Astrocyte of the cerebellum (primary cell): ENCODE measurements at regions not wholly inside any gene's neighbourhood (a gene's known extent, or its start where the extent isn't known, plus 50 kb on each side); places are given as distances from the start of the nearest gene placed in this dataset.
"Not testable (repeated sequence)": the region's sequence is repeated elsewhere in the genome, so short reads cannot be mapped to it uniquely, and the experiment has no call there.

Source experiments
- DNase-seq: peaks from one replicate; pipeline ENCODE4 v3.0.0-alpha.2; 2011; ENCODE audit warnings: low read depth
- H3K4me3 ChIP-seq: 2 replicates; pipeline ENCODE4 v1.5.1; 2011; ENCODE audit warnings: mild to moderate bottlenecking, low read depth, low read length, moderate library complexity
- in situ Hi-C: cut with HindIII; loops from 2 replicates; pipeline ENCODE4 v1.10.0; 2017; ENCODE audit warnings: low sequenced_read_pairs
- TF ChIP-seq, protein P1 (sequence below): IDR thresholded peaks from 2 replicates; pipeline ENCODE4 v1.5.1; 2012; ENCODE audit warnings: low read length, low read depth, moderate library complexity, mild to moderate bottlenecking; ENCODE audit errors: missing control alignments

DNA sequence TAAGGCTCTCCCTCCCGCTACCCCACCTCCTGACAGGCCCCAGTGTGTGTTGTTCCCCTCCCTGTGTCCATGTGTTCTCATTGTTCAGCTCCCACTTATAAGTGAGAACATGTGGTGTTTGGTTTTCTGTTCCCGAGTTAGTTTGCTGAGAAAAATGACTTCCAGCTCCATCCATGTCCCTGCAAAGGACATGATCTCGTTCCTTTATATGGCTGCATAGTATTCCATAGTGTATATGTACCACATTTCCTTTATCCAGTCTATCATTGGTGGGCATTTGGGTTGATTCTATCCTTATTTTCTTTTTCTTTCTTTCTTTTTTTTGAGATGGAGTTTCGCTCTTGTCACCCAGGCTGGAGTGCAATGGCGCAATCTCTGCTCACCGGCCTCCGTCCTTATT lies 57.8 kb upstream of the RASSF3 start:
- DNase-seq, H3K4me3 ChIP-seq, in situ Hi-C loops: not testable (repeated sequence)

DNA sequence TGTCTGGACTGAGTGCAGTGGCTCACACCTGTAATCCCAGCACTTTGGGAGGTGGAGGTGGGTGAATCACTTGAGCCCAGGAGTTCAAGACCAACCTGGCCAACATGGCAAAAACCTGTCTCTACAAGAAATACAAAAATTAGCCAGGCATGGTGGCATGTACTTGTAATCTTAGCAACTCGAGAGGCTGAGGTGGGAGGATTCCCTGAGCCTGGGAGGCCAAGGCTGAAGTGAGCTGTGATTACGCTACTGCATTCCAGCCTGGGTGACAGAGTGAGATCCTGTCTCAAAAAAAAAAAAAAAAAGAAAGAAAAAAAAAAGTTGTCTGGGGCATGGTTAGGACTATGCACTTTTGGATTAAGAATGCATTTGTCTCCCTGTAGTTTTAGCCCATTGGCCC lies 56.6 kb upstream of the RASSF3 start:
- in situ Hi-C loops, DNase-seq: not testable (repeated sequence)

DNA sequence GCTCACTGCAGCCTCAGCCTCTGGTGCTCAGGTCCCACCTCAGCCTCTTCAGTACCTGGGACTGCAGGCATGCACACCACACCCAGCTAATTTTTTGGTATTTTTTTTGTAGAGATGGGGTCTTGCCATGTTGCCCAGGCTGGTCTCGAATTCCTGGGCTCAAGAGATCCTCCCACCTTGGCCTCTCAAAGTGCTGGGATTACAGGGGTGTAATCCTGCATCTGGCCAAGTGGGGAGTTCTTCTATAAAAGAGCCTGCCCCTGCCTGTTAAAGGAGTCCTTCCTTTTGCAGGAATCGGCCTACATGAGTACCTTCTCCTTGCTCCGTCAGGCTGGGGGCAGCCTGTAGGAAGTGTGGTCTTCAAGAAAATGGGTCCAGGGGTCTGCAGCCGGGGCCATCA lies 54.1 kb upstream of the RASSF3 start:
- in situ Hi-C loops = no loop called here
- DNase-seq = no peak
- TF ChIP-seq, protein P1, sequence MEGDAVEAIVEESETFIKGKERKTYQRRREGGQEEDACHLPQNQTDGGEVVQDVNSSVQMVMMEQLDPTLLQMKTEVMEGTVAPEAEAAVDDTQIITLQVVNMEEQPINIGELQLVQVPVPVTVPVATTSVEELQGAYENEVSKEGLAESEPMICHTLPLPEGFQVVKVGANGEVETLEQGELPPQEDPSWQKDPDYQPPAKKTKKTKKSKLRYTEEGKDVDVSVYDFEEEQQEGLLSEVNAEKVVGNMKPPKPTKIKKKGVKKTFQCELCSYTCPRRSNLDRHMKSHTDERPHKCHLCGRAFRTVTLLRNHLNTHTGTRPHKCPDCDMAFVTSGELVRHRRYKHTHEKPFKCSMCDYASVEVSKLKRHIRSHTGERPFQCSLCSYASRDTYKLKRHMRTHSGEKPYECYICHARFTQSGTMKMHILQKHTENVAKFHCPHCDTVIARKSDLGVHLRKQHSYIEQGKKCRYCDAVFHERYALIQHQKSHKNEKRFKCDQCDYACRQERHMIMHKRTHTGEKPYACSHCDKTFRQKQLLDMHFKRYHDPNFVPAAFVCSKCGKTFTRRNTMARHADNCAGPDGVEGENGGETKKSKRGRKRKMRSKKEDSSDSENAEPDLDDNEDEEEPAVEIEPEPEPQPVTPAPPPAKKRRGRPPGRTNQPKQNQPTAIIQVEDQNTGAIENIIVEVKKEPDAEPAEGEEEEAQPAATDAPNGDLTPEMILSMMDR = no peak
- H3K4me3 ChIP-seq = no peak overlapping the region

More for the DNA sequence above, 56.6 kb upstream of the RASSF3 start:
- not testable (repeated sequence) for H3K4me3 ChIP-seq

DNA sequence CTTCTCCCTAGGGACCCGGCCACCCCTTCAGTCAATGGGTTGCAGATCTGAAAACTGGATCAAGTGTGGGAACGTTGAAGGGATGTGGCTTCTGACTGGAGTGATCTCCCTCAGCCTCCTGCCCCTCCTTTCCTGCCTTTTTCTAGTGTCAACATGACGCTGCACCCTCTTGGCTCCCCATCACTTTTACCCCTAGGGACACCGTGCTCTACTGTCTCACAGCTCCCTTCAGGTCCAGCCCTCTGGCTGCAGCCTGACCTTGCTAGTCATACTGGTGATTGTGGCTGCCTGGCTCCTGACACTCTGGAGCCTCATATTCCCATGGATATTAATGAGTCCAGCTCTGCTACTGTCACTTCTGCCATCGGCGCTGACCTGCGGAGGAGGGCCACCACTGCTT lies 51.5 kb upstream of the RASSF3 start:
- no peak overlapping the region for H3K4me3 ChIP-seq
- no peak for DNase-seq
- in situ Hi-C loops = no loop called here
- TF ChIP-seq, protein P1 = no peak

DNA sequence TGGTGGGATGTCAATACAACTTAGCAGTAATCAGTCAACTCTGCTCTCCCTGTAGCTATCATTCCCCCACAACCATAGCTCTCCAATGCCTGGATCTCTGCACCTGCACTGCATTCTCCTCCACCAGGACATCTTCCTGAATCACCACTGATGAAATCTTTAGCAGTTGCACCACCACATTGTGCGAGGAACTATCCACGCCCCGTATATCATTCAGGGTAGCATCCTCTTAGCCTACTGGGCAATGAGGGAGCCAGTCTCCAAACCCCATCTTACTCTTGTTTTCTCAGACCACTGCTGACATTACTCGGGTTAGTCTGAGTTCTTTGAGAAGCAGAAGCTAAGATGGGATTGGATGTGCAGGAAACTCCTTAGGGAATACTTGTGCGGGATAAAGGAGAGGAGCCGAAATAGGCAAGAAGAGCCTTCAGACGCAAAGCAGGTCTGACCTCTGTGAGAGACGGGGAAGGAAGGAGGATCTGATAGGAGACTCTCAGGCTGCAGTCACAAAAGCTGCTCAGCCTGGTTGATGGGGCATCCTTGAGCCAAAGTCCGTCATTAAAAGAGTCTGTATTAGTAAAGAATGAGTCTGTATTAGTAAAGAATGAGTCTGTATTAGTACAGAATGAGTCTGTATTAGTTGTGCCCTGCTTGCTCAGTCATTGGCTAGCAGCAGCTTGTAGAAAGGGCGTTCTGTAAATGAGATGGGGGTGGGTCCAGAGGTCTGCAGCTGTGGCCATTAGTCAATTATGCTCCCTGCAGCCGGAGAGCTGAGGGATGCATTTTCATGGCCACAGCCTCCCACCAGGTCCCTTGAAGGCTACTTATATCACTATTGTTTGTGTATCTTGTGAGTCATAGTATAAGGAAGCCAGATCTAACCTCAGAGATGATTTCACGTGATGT lies 49.6 kb upstream of the RASSF3 start:
- H3K4me3 ChIP-seq = no peak overlapping the region
- in situ Hi-C loops = no loop called here

More for the DNA sequence above, 49.6 kb upstream of the RASSF3 start:
- TF ChIP-seq, protein P1 = no peak
- DNase-seq = peak; percentile 93
